AG09309 (cell line): ENCODE measurements at regions not wholly inside any gene's neighbourhood (a gene's known extent, or its start where the extent isn't known, plus 50 kb on each side); places are given as distances from the start of the nearest gene placed in this dataset.

Source experiments
- DNase-seq: peaks from one replicate; pipeline ENCODE4 v3.0.0-alpha.2; 2010; ENCODE audit warnings: low read depth
- H3K4me3 ChIP-seq: 2 replicates; pipeline ENCODE4 v1.5.1; 2011; ENCODE audit warnings: mild to moderate bottlenecking, low read depth, low read length, moderate library complexity; ENCODE audit not compliant: control insufficient read depth
- TF ChIP-seq, protein P1 (sequence below): IDR thresholded peaks from 2 replicates; pipeline ENCODE4 v1.5.1; 2011; ENCODE audit warnings: mild to moderate bottlenecking, low read depth, low read length, inconsistent platforms; ENCODE audit not compliant: insufficient read depth, control insufficient read depth; ENCODE audit errors: missing control alignments

DNA sequence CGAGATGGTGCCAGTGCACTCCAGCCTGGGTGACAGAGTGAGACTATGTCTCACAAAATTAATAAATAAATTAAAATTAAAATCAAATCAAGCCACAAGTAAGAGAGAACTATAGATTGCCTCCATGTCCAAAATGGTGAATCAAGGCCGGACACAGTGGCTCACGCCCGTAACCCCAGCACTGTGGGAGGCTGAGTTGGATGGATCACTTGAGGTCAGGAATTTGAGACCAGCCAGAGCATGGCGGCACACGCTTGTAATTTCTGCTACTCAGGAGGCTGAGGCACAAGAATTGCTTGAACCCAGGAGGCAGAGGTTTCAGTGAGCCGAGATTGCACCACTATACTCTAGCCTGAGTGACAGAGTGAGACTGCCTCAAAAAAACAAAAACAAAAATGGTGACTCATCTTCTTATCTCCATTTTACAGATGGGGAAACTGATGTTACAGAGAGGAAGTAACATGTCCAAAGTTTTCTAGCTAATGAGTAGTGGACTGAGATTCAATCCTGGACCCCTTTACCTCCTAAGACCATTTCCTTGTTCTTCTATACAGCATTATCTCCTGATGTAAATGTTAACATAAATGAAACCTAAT is 99.0 kb upstream of the HNRNPU start:
- TF ChIP-seq, protein P1, sequence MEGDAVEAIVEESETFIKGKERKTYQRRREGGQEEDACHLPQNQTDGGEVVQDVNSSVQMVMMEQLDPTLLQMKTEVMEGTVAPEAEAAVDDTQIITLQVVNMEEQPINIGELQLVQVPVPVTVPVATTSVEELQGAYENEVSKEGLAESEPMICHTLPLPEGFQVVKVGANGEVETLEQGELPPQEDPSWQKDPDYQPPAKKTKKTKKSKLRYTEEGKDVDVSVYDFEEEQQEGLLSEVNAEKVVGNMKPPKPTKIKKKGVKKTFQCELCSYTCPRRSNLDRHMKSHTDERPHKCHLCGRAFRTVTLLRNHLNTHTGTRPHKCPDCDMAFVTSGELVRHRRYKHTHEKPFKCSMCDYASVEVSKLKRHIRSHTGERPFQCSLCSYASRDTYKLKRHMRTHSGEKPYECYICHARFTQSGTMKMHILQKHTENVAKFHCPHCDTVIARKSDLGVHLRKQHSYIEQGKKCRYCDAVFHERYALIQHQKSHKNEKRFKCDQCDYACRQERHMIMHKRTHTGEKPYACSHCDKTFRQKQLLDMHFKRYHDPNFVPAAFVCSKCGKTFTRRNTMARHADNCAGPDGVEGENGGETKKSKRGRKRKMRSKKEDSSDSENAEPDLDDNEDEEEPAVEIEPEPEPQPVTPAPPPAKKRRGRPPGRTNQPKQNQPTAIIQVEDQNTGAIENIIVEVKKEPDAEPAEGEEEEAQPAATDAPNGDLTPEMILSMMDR = no peak
- DNase-seq = no peak
- H3K4me3 ChIP-seq = no peak overlapping the region

DNA sequence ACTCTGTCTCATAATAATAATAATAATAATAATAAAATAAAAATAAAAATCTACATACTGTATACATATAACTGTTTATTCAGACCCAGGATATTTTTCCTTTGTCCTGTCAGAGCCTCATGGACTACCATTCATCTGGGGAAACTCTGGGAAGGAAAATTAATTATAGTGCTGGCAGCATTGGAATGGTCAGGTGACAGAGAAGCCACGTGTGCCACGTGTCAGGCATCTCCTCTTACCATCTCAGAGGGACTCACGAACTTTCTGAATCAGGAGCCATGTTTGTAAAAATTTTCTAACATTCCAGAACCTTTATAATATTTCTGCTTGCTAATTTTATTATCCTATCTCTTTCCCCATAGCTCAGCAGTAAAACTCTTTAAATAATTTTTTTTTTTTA is 97.8 kb upstream of the HNRNPU start:
- TF ChIP-seq, protein P1 = no peak
- no peak overlapping the region for H3K4me3 ChIP-seq
- DNase-seq = no peak

DNA sequence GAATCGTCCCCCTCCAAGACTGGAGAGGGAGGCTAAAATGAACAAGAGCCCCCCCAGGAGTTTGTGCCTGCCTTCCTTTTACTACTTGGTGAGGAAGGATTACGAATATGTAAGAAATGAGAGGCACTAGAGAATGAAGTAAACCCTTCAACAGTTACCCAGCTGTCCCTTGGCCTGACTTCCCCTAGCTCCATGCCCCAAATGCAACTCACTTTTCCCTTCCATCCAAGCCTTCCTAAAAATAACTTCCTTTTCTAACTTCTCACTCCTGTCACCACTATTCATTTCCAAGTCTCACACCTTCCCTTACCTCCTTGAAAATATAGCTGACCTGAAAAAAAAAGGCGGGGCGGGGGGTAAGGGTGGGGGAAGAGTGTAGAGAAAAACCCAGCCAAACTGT is 96.6 kb upstream of the HNRNPU start:
- no peak overlapping the region for H3K4me3 ChIP-seq
- TF ChIP-seq, protein P1 = no peak
- DNase-seq = no peak

DNA sequence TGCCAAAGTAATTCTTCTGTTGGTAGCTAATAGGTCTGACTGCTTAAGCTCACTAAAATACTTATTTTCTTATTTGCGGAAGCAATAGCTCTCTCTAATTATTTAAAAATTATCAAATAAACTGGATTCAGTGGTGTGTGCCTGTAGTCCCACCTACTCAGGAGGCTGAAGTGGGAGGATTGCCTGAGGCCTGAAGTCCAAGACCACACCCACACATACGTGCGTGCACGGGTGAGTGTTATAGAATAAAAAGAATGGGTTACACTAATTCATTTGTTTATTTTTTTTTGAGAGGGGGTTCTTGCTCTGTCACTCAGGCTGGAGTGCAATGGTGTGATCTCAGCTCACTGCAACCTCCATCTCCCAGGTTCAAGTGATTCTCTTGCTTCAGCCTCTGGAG is 94.2 kb upstream of the HNRNPU start:
- TF ChIP-seq, protein P1 = no peak
- H3K4me3 ChIP-seq = no peak overlapping the region
- no peak for DNase-seq

DNA sequence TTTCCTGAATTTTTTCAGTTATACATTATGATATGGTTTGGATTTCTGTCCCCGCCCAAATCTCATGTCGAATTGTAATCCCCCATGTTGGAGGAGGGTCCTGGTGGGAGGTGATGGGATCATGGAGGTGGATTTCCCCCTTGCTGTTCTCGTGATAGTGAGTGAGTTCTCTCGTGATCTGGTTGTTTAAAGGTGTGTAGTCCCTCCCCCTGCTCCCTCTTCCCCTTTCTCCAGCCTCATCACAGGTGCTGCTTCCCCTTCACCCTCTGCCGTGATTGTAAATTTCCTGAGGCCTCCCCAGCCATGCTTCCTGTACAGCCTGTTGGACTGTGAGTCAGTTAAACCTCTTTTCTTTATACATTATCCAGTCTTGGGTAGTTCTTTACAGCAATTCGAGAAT is 93.2 kb upstream of the HNRNPU start:
- no peak for DNase-seq
- H3K4me3 ChIP-seq = no peak overlapping the region
- TF ChIP-seq, protein P1 = no peak

DNA sequence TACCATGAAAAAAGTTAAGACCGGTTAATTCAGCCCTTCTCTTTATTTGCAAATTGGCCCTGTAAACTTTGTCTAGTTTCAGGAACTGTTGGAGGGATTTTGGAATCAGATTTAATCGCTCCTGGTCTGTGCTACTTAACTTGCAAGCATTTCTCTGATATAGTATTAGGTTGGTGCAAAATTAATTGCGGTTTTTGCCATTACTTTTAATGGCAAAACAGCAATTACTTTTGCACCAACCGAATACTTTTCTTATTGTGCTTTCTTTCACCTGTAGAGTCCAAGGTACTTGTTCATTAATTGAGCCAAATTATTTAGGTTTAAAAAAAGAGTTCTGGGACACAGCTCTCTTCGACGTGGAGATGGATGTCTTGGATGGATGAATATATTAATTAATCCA is 92.8 kb upstream of the HNRNPU start:
- H3K4me3 ChIP-seq = no peak overlapping the region
- no peak for DNase-seq
- TF ChIP-seq, protein P1 = no peak

DNA sequence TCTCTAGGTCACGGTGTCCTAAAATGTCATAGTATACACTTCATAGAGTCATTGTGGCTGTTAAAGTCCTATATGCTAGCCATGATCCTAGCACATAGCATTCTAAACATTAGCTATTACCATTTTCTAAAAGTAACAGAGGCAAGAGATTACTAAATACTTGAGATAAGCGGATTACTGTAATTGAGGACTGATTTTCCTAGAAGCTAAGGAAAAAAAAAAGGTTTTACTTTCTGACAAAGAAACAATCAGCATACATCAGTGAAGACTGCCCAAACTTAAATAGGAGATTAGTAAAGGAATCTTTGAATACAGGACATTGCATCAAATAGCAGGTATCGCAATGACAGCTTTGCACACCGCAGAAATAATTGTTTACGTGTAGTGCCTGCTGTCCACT is 91.3 kb upstream of the HNRNPU start:
- no peak for DNase-seq

More for the DNA sequence above, 91.3 kb upstream of the HNRNPU start:
- H3K4me3 ChIP-seq = no peak overlapping the region
- TF ChIP-seq, protein P1 = no peak
